Raji (cell line): ENCODE measurements at regions not wholly inside any gene's neighbourhood (a gene's known extent, or its start where the extent isn't known, plus 50 kb on each side); places are given as distances from the start of the nearest gene placed in this dataset.

Source experiments
- POLR2A ChIP-seq: IDR thresholded peaks from 2 replicates; pipeline ENCODE4 v1.6.1; 2011; ENCODE audit warnings: low read depth, low read length, control low read depth; ENCODE audit not compliant: insufficient read depth

GRCh38 chr13:44101347-44102083 is 221.8 kb downstream of the LACC1 start:
- TF ChIP-seq POLR2A: no peak

- TF ChIP-seq POLR2A: no peak
Measured at GRCh38 chr13:44103429-44104196, 223.9 kb downstream of the LACC1 start.

GRCh38 chr13:44104197-44104490 is 224.4 kb downstream of the LACC1 start:
- TF ChIP-seq POLR2A: no peak

GRCh38 chr13:44104969-44105368 is 225.3 kb downstream of the LACC1 start:
- TF ChIP-seq POLR2A: no peak

GRCh38 chr13:44106266-44107152 is 226.8 kb downstream of the LACC1 start:
- no peak for TF ChIP-seq POLR2A

- TF ChIP-seq POLR2A: no peak
Measured at GRCh38 chr13:44107357-44108121, 227.8 kb downstream of the LACC1 start.

- TF ChIP-seq POLR2A: no peak
Measured at GRCh38 chr13:44108331-44108858, 228.7 kb downstream of the LACC1 start.

- no peak for TF ChIP-seq POLR2A
Measured at GRCh38 chr13:44110091-44110621, 230.5 kb downstream of the LACC1 start.

GRCh38 chr13:44111701-44112100 is 232.0 kb downstream of the LACC1 start:
- TF ChIP-seq POLR2A: no peak

GRCh38 chr13:44112700-44113329 is 233.1 kb downstream of the LACC1 start:
- TF ChIP-seq POLR2A: no peak

GRCh38 chr13:44116562-44117332 is 237.0 kb downstream of the LACC1 start:
- no peak for TF ChIP-seq POLR2A

GRCh38 chr13:44117351-44117750 is 237.6 kb downstream of the LACC1 start:
- no peak for TF ChIP-seq POLR2A

GRCh38 chr13:44117816-44118215 is 238.1 kb downstream of the LACC1 start:
- no peak for TF ChIP-seq POLR2A
